Upper lobe of left lung (tissue), 6 donors: ENCODE measurements at regions not wholly inside any gene's neighbourhood (a gene's known extent, or its start where the extent isn't known, plus 50 kb on each side); places are given as distances from the start of the nearest gene placed in this dataset.

Experiments used
- ATAC-seq, 2 donors: fragments of 200-7000 bp; cut with Tn5 transposase; one replicate each; pipeline ENCODE4 v1.9.1; 2022; ENCODE audit warnings: mild to moderate bottlenecking in 2 of 2, moderate library complexity in 2 of 2; ENCODE audit not compliant: low FRiP score in 2 of 2
- DNase-seq, 2 donors: peaks; one replicate each; pipeline ENCODE4 v3.0.0-alpha.2; 2019 to 2020
- H3K27ac ChIP-seq, 4 donors: fragments of 200-600 bp; sonication (generic); one replicate each; pipeline ENCODE4 v1.5.1; 2016 to 2019
- H3K27me3 ChIP-seq, 4 donors: fragments of 200-600 bp; sonication (generic); one replicate each; pipeline ENCODE4 v1.5.1; 2017 to 2019
- H3K36me3 ChIP-seq, 4 donors: fragments of 200-600 bp; sonication (generic); one replicate each; pipeline ENCODE4 v1.5.1; 2016 to 2019
- H3K4me1 ChIP-seq, 4 donors: fragments of 200-600 bp; sonication (generic); one replicate each; pipeline ENCODE4 v1.5.1; 2018 to 2019
- H3K4me3 ChIP-seq, 4 donors: fragments of 200-600 bp; sonication (generic); one replicate each; pipeline ENCODE4 v1.5.1; 2017 to 2019; ENCODE audit warnings: mild to moderate bottlenecking in 2 of 4, moderate library complexity in 1 of 4
- H3K9me3 ChIP-seq, 4 donors: fragments of 200-600 bp; sonication (generic); one replicate each; pipeline ENCODE4 v1.5.1; 2018 to 2019
- EP300 ChIP-seq, 4 donors: sonication (generic); formaldehyde crosslinking; IDR thresholded peaks; one replicate each; pipeline ENCODE4 v1.5.1; 2017; ENCODE audit warnings: antibody characterized with exemption in 4 of 4, control low read depth in 2 of 4
- POLR2A ChIP-seq, 4 donors: fragments of 450-650 bp; IDR thresholded peaks; one replicate each; pipeline ENCODE4 v1.5.1; 2016 to 2017; ENCODE audit warnings: antibody characterized with exemption in 4 of 4, mild to moderate bottlenecking in 2 of 4
- POLR2AphosphoS5 ChIP-seq, 2 donors: sonication (generic); formaldehyde crosslinking; IDR thresholded peaks; one replicate each; pipeline ENCODE4 v1.5.1; 2017; ENCODE audit warnings: antibody characterized with exemption in 2 of 2
- WGBS, 2 donors: methylation state at CpG; one replicate each; pipeline ENCODE4 v1.1.5; 2017 to 2018; 5-methylcytosine and 5-hydroxymethylcytosine counted together
- TF ChIP-seq, protein P1 (sequence below), 6 experiments: fragments of 450-650 bp in 4 of 6; fragments of 200-600 bp in 2 of 6; sonication (generic) in 2 of 6; IDR thresholded peaks; one replicate each; pipeline ENCODE4 v1.5.1; 2016 to 2019; ENCODE audit warnings: antibody characterized with exemption in 6 of 6
- donor health status: DM: no; HTN: no; CAD: no; lungs with moderate emphysema.
- donor health status: DM: no; HTN: yes; CAD: no; lungs with severe emphysema.

DNA sequence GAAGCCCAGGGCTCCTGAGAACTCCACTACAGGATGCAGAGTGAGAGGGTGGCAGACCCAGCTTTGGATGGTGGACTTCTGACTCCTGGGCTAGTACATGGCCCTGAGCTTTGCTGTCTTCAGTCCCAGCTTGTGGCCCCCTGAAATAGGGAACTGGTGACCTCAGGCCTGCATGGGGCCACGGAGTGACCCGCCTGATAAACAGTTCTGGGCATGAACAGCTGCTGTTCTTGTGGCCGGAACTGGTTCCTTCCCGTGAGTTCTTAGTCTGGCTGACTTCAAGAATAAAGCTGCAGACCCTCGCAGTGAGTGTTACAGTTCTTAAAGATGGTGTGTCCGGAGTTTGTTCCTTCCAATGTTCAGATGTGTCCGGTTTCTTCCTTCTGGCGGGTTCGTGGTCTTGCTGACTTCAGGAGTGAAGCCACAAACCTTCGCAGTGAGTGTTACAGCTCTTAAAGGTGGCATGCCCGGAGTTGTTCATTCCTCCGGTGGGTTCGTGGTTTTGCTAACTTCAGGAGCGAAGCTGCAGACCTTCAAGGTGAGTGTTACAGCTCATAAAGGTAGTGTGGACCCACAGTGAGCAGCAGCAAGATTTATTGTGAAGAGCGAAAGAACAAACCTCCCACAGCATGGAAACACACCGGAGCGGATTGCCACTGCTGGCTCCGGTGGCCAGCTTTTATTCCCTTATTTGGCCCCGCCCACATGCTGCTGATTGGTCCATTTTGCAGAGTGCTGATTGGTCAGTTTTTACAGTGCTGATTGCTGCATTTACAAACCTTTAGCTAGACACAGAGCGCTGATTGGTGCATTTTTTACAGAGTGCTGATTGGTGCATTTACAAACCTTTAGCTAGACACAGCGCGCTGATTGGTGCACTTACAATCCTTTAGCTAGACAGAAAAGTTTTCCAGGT, 268.0 kb downstream of the ZEB1 start:
- H3K9me3 ChIP-seq = no peaks in the 10 kb centered on the region
- no peak overlapping the region for H3K4me3 ChIP-seq
- TF ChIP-seq, protein P1, sequence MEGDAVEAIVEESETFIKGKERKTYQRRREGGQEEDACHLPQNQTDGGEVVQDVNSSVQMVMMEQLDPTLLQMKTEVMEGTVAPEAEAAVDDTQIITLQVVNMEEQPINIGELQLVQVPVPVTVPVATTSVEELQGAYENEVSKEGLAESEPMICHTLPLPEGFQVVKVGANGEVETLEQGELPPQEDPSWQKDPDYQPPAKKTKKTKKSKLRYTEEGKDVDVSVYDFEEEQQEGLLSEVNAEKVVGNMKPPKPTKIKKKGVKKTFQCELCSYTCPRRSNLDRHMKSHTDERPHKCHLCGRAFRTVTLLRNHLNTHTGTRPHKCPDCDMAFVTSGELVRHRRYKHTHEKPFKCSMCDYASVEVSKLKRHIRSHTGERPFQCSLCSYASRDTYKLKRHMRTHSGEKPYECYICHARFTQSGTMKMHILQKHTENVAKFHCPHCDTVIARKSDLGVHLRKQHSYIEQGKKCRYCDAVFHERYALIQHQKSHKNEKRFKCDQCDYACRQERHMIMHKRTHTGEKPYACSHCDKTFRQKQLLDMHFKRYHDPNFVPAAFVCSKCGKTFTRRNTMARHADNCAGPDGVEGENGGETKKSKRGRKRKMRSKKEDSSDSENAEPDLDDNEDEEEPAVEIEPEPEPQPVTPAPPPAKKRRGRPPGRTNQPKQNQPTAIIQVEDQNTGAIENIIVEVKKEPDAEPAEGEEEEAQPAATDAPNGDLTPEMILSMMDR (IDR thresholded peaks at IDR 0.05) = no peak
- TF ChIP-seq POLR2AphosphoS5 (IDR thresholded peaks at IDR 0.05) (no peak), EP300 (IDR thresholded peaks at IDR 0.05) (no peak), POLR2A (IDR thresholded peaks at IDR 0.05) (peak in 1 of 4 donors; percentile 32)
- peaks cover 22 to 30% (median 25%) of the 10 kb centered on the region in 4 donors for H3K4me1 ChIP-seq
- DNase-seq (peak in 1 of 2 donors; percentile 40), ATAC-seq (peak in 1 of 2 donors; percentile 54)
- H3K36me3 ChIP-seq = no peaks in the 10 kb centered on the region
- H3K27me3 ChIP-seq = no peaks in the 10 kb centered on the region
- peak overlapping the region in 3 of 4 donors; percentile 22 to 65 (median 36) for H3K27ac ChIP-seq
- 80 to 90% methylated on average over 19 to 21 of the region's 22 CpGs for WGBS, 2 donors

GRCh38 chr10:31584876-31585275, 265.9 kb downstream of the ZEB1 start:
- ATAC-seq = no peak
- Histone ChIP-seq H3K9me3 (no peaks in the 10 kb centered on the region), H3K4me3 (no peak overlapping the region), H3K27me3 (no peaks in the 10 kb centered on the region), H3K27ac (peak overlapping the region in 3 of 4 donors; percentile 10 to 51 (median 47)), H3K4me1 (peaks cover 29 to 39% (median 34%) of the 10 kb centered on the region in 4 donors), H3K36me3 (no peaks in the 10 kb centered on the region)
- no peak for DNase-seq
- WGBS, 2 donors = 47 to 70% methylated on average over 6 of the region's 6 CpGs
- TF ChIP-seq EP300 (IDR thresholded peaks at IDR 0.05) = no peak
- TF ChIP-seq, protein P1 (IDR thresholded peaks at IDR 0.05) = no peak
- no peak for TF ChIP-seq POLR2AphosphoS5 (IDR thresholded peaks at IDR 0.05)
- no peak for TF ChIP-seq POLR2A (IDR thresholded peaks at IDR 0.05)

DNA sequence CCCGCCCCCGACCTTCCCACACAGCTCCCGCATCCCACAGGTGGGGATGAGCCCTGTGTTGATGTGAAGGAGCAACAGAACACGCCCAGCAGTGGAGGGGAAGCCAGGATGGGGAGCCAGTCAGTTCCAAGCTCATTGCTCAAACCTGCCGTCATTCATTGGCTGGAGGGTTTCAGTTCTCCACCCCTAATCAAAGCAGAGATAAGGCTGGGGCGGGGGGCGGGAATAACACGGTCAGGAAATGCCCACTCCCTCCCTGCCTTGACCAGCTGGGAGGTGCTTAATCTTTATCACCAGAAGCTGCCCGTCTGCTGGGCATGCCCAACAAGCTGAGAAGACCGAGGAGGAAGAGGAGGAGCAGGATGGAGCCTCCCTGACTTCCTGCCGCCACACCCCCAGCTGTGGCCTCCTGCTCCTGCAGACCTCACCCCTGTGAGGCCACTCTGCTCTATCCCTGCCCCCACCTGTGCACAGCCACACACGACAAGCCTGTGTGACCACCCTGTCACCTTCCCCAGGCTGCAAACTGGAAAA, 265.1 kb downstream of the ZEB1 start:
- WGBS, 2 donors = 40 to 47% methylated on average over 5 to 12 of the region's 12 CpGs
- ATAC-seq (peak in 1 of 2 donors; percentile 12), DNase-seq (peak in 1 of 2 donors; percentile 36)
- H3K36me3 ChIP-seq = no peaks in the 10 kb centered on the region
- no peak overlapping the region for H3K4me3 ChIP-seq
- TF ChIP-seq POLR2AphosphoS5 (IDR thresholded peaks at IDR 0.05) (no peak), EP300 (IDR thresholded peaks at IDR 0.05) (no peak), POLR2A (IDR thresholded peaks at IDR 0.05) (no peak)
- TF ChIP-seq, protein P1 (IDR thresholded peaks at IDR 0.05) = no peak
- peak overlapping the region in 3 of 4 donors; percentile 10 to 51 (median 47) for H3K27ac ChIP-seq
- H3K9me3 ChIP-seq = no peaks in the 10 kb centered on the region
- peaks cover 29 to 39% (median 34%) of the 10 kb centered on the region in 4 donors for H3K4me1 ChIP-seq
- H3K27me3 ChIP-seq = no peaks in the 10 kb centered on the region

DNA sequence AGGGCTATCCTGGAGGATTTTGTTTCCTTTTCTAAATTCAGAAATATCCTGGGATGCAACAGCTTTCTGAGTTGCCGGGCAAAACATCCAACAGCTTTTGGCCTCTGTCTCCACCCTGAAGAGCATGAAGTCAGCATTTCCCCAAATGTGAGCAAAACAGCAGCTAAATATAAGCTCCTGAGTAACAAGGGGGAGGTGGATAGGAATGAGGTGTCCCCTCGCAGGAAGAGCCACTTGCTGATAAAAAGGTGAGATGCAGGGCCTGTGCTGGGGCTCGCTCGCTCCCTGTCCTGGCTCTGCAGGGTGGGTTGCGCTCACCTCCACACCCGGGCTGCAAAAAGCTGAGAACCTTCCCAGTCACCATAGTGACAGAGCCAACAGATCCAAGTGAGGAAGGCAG, 264.3 kb downstream of the ZEB1 start:
- peak in 1 of 2 donors; percentile 18 for ATAC-seq
- peaks cover 29 to 39% (median 34%) of the 10 kb centered on the region in 4 donors for H3K4me1 ChIP-seq
- H3K4me3 ChIP-seq = no peak overlapping the region
- no peaks in the 10 kb centered on the region for H3K9me3 ChIP-seq
- TF ChIP-seq EP300 (IDR thresholded peaks at IDR 0.05) (no peak), POLR2AphosphoS5 (IDR thresholded peaks at IDR 0.05) (no peak), POLR2A (IDR thresholded peaks at IDR 0.05) (no peak)
- TF ChIP-seq, protein P1 (IDR thresholded peaks at IDR 0.05) = no peak
- DNase-seq = no peak
- H3K36me3 ChIP-seq = no peaks in the 10 kb centered on the region
- H3K27ac ChIP-seq = peak overlapping the region in 2 of 4 donors; percentile 36 to 62
- WGBS, 2 donors = 69 to 79% methylated on average over 6 of the region's 6 CpGs
- no peaks in the 10 kb centered on the region for H3K27me3 ChIP-seq
